ENCODE measurements at regions not wholly inside any gene's neighbourhood (a gene's known extent, or its start where the extent isn't known, plus 50 kb on each side); places are given as distances from the start of the nearest gene placed in this dataset.

DNA sequence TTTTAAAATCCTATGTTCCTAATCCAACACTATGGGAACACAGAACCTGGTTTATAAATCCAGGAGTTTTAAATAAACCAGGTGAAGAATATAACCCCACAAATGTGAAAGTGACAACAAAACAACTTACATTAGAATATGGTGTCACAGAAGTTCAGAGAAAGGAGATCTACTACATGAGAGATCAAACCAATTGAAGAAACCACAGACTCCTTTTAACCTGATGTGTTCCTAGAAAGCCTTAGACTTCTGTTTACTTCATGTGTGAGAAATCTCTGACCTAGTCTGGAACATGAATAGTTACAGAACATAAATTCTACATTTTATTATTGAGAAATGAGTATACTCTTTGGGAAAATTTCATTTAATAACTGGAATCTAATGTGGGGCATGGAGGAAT lies 165.3 kb downstream of the FTCDNL1 start:
- Histone ChIP-seq H3K9me1 (replicated peaks; ENCODE audit: control insufficient read depth, extremely low read depth, insufficient read depth, low read length) (no peaks in the 10 kb centered on the region), H3K27me3 (ENCODE audit: control insufficient read depth in 2 of 2, insufficient read depth in 2 of 2, low read length in 2 of 2) (no peaks in the 10 kb centered on the region), H2AFZ (ENCODE audit: low read depth, low read length) (no peak overlapping the region), H3K9me3 (replicated peaks; ENCODE audit: control insufficient read depth, insufficient read depth, low read length) (no peaks in the 10 kb centered on the region), H4K20me1 (replicated peaks; ENCODE audit: control insufficient read depth, extremely low read depth, insufficient read depth, low read length) (no peaks in the 10 kb centered on the region), H3K4me2 (ENCODE audit: insufficient read depth, low read length) (no peak overlapping the region), H3K4me1 (ENCODE audit: control insufficient read depth, extremely low read depth, insufficient read depth, low read length) (no peaks in the 10 kb centered on the region), H3K9ac (replicated peaks; ENCODE audit: extremely low read depth, insufficient read depth, low read length) (no peak overlapping the region), H3K79me2 (ENCODE audit: control insufficient read depth, insufficient read depth, low read length) (no peaks in the 10 kb centered on the region), H3K27ac (ENCODE audit: insufficient read depth, low read depth, low read length) (no peak overlapping the region), H3K36me3 (ENCODE audit: control insufficient read depth in 2 of 2, extremely low read depth in 1 of 2, insufficient read depth in 2 of 2, low read length in 2 of 2) (no peaks in the 10 kb centered on the region), H3K4me3 (replicated peaks in 1 of 3; ENCODE audit: insufficient read depth in 1 of 3, low read depth in 1 of 3, low read length in 3 of 3) (no peak overlapping the region)
- DNase-seq (ENCODE audit: low read depth, low spot score): no peak
- TF ChIP-seq POLR2AphosphoS5 (IDR thresholded peaks at IDR 0.05; ENCODE audit: insufficient read depth, low read depth, low read length) (no peak), MYC (IDR thresholded peaks at IDR 0.05; ENCODE audit: low read depth, low read length) (no peak), EZH2 (IDR thresholded peaks at IDR 0.05; ENCODE audit: borderline replicate concordance, low read depth, low read length, severe bottlenecking) (no peak), GATA2 (IDR thresholded peaks at IDR 0.05; ENCODE audit: insufficient read depth, insufficient read length, low read depth, low read length) (no peak), FOS (IDR thresholded peaks at IDR 0.05; ENCODE audit: borderline replicate concordance, insufficient read depth, low read length) (no peak), JUN (IDR thresholded peaks at IDR 0.05; ENCODE audit: borderline replicate concordance, insufficient read depth, insufficient read length, low read depth) (no peak), MAX (IDR thresholded peaks at IDR 0.05; ENCODE audit: insufficient read depth, insufficient read length) (no peak)
- TF ChIP-seq, protein P1, sequence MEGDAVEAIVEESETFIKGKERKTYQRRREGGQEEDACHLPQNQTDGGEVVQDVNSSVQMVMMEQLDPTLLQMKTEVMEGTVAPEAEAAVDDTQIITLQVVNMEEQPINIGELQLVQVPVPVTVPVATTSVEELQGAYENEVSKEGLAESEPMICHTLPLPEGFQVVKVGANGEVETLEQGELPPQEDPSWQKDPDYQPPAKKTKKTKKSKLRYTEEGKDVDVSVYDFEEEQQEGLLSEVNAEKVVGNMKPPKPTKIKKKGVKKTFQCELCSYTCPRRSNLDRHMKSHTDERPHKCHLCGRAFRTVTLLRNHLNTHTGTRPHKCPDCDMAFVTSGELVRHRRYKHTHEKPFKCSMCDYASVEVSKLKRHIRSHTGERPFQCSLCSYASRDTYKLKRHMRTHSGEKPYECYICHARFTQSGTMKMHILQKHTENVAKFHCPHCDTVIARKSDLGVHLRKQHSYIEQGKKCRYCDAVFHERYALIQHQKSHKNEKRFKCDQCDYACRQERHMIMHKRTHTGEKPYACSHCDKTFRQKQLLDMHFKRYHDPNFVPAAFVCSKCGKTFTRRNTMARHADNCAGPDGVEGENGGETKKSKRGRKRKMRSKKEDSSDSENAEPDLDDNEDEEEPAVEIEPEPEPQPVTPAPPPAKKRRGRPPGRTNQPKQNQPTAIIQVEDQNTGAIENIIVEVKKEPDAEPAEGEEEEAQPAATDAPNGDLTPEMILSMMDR (IDR thresholded peaks at IDR 0.05; ENCODE audit: extremely low read depth in 1 of 2, insufficient read depth in 1 of 2, low read depth in 1 of 2, low read length in 2 of 2): no peak
- FAIRE-seq: no peak
- ChIA-PET POLR2A (no interaction called here), CTCF (no interaction called here)
- dilution Hi-C loops (cut with MboI; ENCODE audit: extremely low pct_ligation_motif_present, low sequenced_read_pairs) (no loop called here), intact Hi-C loops (cut with micrococcal nuclease) (no loop called here)
- no TSS peak for BruUV-seq (replicated peaks)

Measured in endothelial cell of umbilical vein (primary cell).